KBM-7 (cell line): ENCODE measurements at regions not wholly inside any gene's neighbourhood (a gene's known extent, or its start where the extent isn't known, plus 50 kb on each side); places are given as distances from the start of the nearest gene placed in this dataset.

ENCODE experiments used
- DNase-seq: peaks from one replicate; pipeline ENCODE4 v3.0.0-alpha.2; 2015
- in situ Hi-C: fragments of 300-500 bp; cut with MboI; formaldehyde crosslinking; loops from 2 replicates; pipeline ENCODE4 v1.14.3; 2020; ENCODE audit warnings: low sequenced_read_pairs, low pct_unique_long_range_greater_than_20kb, mixed read lengths

DNA sequence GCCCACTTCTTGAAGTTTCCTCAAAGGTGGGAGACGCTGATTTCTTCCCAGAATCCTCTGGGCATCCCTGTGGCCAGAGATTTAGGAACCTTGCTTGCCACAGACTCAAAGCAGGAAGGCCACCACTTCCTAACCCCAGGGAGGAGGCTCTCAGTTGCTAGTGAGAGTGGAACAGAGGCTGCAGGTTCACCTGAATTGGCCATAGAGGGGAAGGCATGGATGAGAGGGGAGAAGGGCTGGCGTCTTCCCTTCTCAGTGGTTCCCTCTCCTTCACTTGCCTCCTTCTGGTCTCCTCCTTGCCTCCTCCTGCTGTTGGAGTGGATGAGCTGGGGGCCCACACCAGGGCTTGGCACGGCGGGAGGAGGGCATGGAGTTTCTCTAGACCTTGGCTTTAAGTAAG, 185.7 kb downstream of the ADAMTS15 start:
- in situ Hi-C loops: no loop called here
- DNase-seq: no peak

DNA sequence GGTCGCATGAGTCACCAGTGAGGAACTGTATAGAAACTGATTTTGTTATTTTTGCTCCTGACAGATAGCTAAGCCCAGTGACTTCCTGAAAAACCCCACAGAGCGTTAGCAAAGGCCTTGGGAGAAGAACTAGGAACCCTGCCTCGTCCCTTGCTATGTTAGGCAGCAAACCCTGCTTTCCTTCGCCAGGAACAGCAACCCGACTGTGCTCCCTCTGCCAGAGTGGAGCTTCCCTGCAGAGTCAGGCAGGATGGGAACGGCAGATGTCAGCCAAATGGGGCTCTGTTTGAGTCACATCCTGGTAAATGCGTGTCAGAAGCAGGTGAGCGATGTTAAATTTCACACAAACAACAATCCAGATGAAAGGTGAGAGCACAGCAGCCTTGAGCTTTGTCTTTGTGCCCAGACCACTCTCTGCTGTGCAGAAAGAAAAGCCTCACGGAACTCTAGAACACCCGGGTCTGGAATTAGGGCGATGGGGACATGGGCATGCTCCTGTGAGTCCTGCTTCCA, 186.6 kb downstream of the ADAMTS15 start:
- in situ Hi-C loops: no loop called here
- DNase-seq: no peak

DNA sequence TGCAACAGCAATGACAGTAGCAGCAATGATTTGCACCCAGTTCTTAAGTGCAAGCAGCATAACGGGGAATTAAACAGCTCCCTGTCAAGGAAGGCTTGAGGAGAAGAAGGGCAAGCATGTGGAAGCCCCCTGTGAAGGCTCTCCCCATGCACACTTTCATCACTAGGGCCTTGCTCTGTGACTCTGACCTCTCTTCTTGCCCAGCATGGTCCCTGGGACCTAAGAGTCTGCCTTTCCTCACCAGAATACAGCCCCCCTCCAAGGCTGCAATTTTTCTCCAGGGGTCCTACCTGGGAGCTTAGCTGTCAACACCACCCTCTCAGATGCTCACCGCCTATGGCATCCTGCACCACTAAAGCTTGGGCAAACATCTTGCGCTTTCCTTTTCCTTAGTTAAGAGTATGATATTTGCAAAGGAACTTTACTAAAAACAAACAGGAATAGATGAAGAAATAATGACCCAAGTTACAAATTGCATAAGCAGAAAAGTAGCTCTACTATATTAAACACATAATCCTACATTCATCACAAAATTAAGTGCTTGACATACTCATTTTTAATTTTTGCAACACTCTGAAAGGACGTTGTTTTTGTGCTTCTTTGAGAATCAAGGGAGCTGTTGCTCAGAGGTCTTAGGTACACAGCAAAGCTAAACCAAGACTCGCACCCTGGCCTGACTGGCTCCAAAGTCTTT, 187.6 kb downstream of the ADAMTS15 start:
- DNase-seq: no peak
- in situ Hi-C loops: no loop called here

DNA sequence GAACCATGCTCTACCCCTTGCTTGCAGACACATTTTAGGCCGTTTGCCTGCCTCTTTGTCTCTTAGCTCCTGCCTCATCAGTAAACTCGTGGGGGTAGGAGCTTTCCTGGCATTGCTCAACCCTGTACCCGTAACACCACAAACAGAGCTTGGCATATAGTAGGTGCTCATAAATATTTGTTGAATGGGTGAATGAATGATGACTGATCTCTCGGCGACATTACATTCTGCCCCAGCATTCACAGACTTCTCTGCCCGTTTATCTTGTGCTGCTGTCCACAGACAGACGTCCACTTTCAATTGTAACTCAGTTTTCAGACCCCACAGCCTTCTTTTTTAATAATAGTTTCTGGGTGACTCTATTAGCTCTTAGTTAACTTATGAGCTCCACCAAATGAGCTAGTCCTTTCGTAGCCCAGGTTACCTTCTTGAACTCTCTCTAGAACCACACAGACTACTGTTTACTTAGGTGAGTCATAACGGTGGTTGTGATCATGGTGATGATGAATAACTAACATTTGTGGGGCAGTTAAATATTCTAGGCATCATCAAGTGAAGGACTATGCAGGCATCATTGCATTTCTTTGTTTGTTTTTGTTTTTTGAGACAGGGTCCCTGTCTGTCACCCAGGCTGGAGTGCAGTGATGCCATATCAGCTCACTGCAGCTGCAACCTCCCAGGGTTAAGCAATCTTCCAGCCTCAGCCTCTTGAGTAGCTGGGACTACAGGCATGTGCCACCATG, 188.4 kb downstream of the ADAMTS15 start:
- in situ Hi-C loops: no loop called here
- DNase-seq: no peak

DNA sequence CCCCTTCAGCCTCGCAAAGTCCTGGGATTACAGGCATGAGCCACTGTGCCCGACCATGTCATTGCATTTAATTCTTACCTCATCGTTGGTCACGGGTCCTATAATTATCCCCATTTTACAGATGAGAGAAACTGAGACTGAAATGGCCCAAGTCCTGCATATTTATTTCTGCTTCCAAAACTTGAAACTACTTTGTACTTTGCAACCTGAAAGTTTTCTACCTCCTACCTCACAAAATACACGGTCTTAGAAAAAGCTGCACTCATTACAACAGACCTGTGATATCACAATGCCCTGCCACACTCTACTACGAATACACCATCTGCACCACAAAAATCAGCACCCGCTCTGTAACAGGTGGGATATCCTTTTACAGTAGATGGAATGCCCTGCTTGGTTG, 189.1 kb downstream of the ADAMTS15 start:
- in situ Hi-C loops: no loop called here
- no peak for DNase-seq

DNA sequence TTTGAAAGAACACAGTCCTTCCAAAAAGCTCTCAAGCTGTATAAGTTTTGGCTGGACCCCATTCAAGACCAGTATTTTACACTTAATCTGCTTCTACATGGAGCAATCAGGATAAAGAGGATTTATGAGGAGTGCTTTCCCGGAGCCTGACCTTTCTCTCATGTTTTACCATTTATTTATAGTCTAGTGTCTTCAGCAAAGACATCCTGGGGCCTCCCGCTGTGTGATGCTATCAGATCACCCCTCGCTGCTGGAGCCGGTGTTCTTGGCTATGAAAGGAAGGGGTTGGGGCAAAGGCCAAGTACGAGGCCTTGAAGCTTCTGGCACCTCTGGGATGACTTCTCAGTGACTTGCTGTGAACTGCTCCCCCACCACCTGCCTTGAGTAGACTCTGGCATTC, 189.6 kb downstream of the ADAMTS15 start:
- no peak for DNase-seq
- in situ Hi-C loops: no loop called here

DNA sequence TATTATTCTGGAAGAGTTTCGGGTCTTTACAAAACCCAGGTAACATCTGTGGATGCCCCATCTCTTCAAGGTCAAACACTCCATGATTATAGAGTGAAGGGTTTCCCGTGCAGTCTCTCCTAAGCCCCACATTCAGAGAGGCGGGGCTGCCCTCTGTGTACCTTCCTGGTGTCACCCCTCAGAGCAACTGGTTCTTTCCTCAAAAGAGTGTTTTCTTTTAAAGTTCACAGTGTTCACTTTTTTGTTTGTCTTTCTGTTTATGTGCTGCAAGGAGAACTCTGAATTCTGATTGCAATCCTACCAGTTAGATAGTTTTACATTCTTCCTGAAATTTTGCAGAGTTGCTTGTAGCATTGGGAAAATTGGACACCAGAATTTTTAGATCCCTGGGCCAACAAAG, 190.2 kb downstream of the ADAMTS15 start:
- in situ Hi-C loops: no loop called here
- DNase-seq: no peak

DNA sequence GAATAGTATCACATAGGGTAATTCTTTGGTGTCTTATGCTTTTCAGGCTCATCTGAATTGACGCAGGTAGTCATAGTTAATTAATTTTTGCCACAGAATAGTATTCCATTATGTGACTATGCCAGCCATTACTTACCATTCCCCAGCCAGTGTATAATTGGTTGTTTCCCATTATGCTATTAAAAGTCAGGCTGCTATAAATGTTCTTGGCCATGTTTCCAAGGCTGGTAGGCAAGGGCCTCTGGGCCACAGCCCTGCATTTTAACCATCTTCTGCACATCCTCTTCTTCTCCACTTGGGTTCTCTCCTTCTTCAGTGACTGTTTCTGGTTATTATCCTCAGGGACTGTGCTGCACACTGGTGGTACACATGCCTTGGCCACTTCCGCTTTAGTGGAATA, 190.9 kb downstream of the ADAMTS15 start:
- no peak for DNase-seq
- in situ Hi-C loops: no loop called here

DNA sequence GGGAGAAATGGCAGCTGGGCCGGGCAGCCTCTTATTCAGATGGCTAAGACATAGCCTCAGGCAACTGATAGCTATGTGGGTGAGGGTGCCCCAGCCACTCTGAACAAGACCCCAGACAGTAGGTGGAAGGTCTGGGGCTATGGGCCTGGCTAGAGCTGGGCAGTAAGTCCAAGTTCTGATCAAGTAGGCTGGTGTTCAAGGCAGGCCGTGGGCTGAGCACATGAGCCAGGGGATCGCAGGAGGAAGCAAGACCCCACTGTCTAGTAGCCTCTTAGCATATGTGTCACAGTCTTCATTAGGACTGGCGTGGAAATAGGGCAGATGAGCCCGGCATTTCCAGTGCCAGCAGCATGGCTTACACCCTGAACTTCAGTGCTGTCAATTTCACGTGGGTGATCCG, 192.1 kb downstream of the ADAMTS15 start:
- DNase-seq: no peak
- in situ Hi-C loops: no loop called here

DNA sequence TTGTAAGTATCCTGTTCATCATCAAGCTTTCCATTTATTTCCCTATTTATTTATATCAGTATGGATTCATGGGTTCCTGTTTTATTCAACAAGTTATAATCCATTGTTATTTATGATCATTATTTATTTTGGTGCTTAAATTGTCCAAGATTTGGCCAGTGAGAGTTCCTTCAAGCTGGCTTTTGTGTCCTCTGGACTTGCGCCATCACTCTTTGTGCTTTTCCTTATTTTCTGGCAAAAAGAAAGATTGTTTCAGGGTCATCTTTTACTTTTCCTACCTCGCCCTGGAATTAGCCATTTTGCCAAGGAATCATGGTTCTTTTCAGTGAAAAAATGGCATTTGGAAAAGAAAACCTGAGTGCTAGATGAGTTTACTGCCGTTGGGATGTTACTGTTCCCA, 193.4 kb downstream of the ADAMTS15 start:
- in situ Hi-C loops: no loop called here
- no peak for DNase-seq

DNA sequence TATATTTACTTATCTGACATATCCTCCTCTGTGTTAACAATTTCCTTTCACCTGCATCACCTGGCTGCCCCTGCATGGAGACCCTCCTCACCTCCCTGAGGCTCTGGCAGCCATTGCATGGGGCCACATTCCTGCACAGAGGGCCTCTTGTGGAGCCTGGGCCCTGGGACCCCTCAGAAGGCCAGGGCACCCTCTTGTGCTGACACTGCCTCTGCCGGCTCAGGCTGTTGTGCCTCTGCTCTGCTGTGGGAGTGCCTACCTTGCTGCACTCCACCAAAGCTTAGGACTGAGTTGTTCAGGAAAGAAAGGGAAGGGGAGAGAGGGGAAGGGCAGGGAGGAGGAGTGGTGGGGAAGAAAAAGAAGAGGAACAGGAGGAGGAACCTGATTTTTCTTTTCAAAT, 194.5 kb downstream of the ADAMTS15 start:
- no peak for DNase-seq
- in situ Hi-C loops: no loop called here

DNA sequence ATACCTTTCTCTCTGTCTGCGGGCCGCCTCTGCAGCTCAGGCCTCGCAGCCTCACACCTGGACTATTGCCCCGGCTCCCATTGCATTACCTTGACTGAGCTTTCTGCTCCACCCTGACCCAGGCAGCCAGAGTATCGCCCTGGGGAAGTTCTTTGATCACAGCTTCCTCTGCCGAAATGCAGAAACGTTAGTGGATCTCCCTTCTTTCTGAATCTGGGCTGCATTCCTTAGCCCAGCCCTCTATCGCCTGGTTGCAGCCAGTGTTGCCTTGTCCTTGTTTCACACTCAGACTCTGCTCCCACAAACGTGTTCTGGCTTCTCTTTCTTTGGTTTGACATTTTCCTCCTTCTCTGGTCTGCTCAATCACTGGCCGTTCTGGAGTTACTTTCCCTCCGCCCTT, 195.7 kb downstream of the ADAMTS15 start:
- DNase-seq: no peak
- in situ Hi-C loops: no loop called here

DNA sequence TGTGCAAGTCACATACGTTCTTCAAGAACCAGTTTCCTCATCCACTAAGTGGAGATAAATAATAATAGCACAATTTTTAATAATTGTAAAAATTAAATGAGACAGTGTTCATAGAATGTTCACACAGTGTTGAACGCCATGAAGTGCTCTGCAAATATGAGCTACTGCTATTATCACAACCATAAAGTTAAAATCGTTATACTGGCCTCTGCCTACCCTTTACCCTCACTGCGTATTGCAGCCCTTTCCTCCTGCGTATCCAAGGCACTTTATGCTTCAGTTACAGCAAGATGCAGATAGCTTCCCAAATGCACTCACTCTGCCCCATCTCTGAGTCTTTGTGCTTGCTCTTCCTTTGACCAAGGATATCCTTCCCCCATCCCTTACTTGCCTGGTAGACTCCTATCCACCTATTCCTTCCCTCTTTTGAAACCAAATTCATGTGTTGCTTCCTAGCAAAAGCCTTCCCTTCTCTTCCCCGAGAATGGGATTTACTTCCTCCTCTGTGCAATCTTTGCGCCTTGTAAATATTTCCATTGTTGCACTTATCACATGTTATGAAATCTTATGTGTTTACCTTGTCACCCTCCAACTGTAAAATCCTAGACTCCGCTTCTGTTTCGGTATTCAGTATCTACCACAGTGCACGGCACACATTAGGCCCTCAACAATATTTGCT, 196.9 kb downstream of the ADAMTS15 start:
- in situ Hi-C loops: no loop called here
- no peak for DNase-seq

DNA sequence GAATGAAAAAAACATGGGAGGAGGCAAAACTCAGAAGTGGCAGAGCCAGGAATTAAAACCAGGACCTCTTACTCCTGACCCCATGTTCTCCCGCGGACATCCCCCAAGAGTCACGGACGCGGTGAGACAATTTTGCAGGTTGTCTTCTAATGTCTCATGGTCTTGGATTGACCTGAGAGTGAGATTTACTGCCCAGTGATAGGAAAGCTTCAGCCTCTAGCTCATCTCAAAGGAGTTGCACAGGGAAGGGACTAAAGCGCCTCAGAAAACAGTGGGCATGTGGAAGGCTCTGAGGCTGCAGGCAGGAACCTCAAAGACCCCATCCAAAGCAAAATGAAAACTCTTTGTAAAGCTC, 197.4 kb downstream of the ADAMTS15 start:
- in situ Hi-C loops: no loop called here
- DNase-seq: no peak

DNA sequence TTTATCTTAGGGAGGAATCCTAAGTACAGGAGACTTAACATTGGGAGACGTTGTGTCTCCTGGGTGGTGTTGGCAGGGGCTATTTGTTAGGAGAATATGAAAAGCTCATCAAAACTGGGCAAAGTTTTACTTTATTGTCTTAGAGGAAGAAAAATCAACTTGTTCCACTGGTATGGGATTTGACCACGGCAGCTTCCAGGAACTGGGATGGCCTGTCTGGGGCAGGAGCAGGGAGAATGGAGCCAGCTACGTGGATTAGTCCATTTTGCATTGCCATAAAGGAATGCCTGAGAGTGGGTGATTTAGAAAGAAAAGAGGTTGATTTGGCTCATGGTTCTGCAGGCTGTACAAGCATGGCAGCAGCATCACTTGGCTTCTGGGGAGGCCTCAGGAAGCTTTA, 198.4 kb downstream of the ADAMTS15 start:
- DNase-seq: no peak

DNA sequence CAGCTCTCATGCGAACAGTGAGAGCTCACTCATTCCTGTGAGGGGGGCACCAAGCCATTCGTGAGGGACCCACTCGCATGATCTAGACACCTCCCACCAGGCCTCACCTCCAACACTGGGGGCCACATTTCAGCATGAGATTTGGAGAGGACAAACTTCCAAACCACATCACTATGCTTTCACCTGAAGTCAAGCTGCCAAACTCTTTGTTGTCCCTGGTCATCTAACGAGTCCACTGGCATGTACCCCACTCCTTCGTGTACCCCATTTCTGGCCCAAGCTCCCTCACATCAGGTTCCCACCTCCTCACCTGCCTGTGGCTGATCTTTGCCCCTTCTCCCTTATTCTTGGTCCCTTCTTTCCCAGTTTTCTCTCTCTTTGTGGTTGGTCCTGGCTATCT, 198.9 kb downstream of the ADAMTS15 start:
- DNase-seq: no peak
- in situ Hi-C loops: no loop called here

More for the DNA sequence above, 198.4 kb downstream of the ADAMTS15 start:
- in situ Hi-C loops: no loop called here

DNA sequence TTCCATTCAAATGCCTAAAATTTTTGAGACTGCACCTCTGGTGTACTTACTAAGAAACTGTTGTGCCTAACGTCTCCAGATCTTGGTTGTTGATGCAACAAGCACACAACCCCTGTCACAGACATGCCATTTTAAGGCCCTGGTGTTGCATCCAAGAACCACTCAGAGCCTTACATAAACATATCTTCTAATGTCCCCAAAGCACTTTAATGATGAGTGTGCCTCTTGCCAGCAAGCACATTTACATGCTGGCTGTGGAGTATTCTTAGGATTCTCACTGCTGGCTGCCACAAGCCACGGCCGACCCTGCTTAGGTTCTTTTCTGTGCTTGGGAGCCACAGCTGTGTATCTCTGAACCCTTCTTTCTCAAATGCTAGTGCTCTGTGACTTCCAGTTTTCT, 201.4 kb downstream of the ADAMTS15 start:
- no peak for DNase-seq
- in situ Hi-C loops: no loop called here

DNA sequence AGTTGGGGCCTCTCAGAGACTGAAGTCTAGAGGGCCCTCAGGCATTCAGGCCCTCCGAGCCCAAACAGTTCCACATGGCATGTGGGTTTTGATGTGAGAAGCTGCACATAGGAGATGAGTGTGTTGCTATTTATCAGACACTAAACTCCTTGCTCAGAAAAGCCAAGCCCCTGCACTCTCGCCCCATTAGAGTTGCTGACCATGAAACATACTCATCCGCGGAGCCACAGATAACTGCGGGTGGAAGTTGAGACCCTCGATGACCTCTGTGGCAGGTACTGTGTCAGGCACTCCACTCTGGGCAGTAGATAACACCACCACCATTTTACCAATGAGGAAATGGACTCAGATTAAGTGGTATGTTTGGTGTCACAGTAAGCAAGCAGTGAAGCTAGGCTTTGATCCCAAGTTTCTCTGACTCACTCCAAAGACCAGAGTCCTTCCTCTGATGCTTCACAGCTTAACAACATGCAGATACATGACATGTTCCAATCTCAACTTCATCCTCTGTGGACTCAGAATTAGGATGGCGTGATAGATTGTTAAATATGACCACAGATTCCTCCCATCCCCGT, 202.1 kb downstream of the ADAMTS15 start:
- no peak for DNase-seq
- in situ Hi-C loops: no loop called here

DNA sequence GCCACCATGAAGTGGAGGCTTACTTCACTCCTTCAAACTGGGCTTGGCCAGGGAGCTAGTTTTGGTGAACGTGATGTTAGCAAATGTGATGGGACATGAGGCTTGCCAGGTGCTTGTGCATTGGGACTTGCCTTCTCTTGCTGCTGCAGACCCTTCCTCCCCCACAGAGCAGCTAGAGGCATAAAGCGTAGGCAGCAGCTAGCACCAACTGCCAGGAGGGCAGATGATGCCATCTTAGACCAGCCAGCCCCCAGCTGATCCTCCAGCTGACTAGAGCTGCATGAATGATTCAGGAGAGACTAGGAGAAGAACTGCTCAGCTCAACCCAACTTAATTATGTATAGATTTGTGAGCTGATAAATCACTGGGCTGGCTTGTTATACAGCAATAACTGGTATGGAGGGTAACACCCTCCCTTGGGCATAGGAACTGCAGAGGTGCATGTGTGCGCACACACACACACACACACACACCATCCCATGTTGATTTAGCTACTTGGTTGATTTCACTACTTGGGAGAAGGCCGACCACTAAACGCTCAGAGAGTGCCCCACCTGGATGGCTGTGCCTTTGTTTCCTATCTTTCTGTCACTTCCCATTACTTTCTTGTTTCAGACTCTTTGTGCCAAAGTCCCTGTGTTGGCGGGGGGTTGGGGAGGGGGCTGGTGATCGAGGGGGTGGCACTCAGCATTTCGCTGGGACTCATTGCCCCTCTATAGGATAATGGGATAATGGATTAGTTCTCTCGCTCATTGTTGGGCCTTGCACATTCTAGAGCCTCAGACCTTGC, 202.8 kb downstream of the ADAMTS15 start:
- in situ Hi-C loops: no loop called here
- no peak for DNase-seq
